Germinal center (tissue), 1 donor: ENCODE measurements at regions not wholly inside any gene's neighbourhood (a gene's known extent, or its start where the extent isn't known, plus 50 kb on each side); places are given as distances from the start of the nearest gene placed in this dataset.
"Not testable (repeated sequence)": the region's sequence is repeated elsewhere in the genome, so short reads cannot be mapped to it uniquely, and the experiment has no call there.

Source experiments
- DNase-seq: peaks from one replicate; pipeline ENCODE4 v3.0.0; 2012; ENCODE audit warnings: mixed read lengths, low spot score

- no peak for DNase-seq
These were observed 252.6 kb upstream of the ANKRD30A start for GRCh38 chr10:36872702-36873393.

DNA sequence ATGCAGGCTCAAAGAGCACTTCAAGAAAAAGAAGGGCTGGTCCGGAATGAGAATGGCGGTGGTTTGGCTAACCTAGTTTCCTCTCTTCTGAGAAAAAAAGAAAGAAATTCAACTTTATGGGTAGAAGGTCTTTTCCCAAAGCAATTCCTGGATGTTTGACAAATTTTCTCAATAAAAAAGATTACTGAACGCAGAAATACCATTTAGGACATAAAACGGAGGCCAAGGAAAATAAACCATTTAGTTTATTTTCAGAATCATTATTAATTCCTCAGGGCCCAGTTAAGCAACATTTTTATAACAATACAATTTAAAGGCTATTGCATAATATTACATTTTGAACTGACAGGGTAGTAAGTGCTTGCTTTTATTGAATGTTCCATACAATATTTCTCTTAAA, 284.6 kb upstream of the ANKRD30A start:
- DNase-seq: no peak

DNA sequence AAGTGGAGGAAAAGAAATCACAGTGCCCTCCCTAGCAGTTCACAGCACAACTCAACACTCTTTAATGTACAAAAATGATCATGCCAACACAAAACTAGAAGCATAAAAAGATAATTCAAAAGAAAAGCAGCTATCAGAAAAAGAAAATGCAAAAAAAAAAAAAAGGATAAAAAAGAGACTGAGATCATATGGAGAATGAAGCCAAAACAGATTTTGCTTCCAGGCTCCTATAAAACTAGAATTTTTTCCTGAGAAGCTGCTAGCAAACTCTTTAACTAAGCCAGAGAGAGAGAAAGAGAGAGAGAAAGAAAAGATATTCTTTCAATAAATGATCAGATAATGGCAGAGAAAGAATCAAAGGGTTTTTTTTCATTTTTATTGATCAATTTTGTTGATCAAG, 288.0 kb upstream of the ANKRD30A start:
- DNase-seq: no peak

DNA sequence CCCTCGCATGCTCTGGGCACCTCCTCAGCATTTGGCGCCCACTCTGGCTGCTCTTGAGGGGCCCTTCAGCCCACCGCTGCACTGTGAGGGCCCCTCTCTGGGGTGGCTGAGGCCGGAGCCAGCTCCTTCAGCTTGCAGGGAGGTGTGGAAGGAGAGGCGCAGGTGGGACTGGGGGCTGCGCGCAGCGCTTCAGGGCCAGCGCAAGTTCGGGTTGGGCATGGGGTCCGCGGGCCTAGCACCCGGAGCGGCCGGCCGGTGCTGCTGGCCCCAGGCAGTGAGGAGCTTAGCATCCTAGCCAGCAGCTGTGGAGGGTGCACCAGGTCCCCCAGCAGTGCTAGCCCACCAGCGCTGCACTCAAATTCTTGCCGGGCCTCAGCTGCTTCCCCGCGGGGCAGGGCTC, 305.6 kb upstream of the ANKRD30A start:
- no peak for DNase-seq

DNA sequence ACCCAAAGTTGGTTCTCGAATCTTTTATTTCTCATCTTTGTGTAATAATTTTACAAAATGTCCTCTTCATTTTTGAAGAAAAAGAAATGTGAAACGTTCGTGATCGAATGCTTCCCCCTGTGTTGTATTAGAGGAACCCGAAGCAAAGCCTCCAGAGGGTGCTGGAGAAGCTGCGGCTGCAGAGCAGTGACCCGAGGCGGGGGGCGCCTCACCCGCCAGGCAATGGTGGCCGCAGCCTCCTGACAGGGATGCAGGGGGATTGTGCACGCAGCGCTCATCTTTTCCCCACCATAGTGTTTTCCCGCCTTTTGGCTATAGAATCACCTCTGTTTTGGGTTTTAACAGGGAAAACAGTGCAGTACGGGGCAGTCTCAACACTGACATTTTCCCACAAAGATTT, 307.5 kb upstream of the ANKRD30A start:
- no peak for DNase-seq

GRCh38 chr10:36808625-36809362, 316.6 kb upstream of the ANKRD30A start:
- no peak for DNase-seq

DNA sequence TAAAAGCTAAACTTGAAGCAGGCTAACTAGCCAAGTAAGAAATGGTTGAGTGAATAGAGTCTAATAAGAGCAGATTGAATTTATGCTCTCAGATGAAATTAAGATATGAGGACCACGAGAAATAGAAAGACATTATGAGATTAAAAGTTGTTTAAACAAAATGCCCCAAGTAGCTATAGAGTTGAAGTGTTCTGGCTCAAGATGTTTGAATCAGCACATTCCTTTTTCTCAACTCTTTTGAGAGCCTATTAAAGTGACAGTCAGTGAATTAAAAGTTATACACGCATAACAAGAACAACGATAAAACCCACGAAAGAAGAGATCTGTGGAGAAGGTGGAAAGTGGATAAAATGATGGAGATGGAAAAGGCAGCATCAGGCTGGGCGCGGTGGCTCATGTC, 322.2 kb upstream of the ANKRD30A start:
- DNase-seq: no peak

DNA sequence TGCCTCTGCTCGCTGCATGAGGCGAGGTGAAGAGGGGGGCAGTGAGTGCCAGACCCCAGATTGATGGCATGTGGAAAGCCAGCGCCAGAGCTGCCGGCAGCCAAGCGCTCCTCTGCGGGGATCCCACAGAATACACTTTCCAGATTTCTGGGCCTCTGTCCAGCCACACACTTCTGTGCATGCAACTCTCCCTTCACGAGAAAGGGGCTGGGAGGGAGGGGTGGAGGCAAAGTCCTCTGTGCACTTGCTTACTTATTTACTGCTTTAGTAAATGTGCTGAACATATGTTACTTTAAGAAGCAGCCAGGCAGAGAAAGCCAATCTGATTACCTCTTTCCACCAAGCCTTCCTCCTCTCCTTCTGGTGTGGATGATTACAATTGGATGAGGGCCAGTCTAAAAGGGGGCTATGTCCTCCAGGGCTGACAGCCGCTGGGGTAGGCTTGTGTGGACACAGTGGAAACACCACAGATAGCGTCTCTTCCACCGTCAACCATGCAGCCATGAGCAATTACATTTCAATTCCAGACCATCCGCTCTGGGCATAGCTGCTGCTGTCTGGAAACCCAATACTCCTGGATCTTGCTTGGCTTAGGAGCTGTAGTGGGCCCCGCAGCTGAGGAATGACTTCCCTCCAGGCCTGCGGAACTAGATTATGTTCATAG, 322.8 kb upstream of the ANKRD30A start:
- no peak for DNase-seq

DNA sequence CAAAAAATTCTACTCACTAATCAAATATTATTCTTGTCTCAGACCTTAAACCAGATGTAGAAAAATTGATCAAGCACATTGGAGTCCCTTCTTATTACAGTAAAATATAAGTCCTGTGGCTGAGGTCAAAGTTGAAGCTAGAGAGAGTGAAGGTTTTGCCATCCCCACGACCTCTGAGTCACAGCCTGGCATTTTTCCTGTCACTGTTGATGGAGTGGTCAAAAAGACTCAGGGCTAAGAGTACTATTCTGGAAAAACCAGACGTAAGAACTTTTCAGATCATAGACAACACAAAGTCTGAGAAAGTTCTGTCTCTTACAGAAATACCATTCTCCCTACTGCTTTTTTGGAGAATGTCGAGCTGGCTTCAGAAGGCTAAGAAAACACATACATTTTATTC, 323.7 kb upstream of the ANKRD30A start:
- no peak for DNase-seq

DNA sequence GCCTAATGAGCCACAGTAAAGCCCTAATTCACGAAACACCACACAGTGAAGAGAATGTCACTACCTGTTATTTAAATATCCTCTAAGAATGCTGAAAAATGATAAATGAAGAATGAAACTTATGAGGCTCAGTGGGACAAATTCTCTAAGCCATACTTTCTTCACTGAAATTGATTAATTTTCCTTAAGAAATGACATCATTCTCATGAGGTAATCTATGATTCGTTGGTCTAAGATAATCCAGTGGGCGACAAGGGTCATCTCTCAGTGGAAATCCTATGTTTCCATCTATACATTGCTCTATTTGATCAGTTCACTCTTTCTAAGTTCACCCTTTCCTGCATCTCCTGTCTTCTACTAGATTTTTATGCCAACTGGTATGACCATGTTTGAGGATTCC, 330.4 kb upstream of the ANKRD30A start:
- no peak for DNase-seq

GRCh38 chr10:36789974-36790373, 335.4 kb upstream of the ANKRD30A start:
- no peak for DNase-seq

DNA sequence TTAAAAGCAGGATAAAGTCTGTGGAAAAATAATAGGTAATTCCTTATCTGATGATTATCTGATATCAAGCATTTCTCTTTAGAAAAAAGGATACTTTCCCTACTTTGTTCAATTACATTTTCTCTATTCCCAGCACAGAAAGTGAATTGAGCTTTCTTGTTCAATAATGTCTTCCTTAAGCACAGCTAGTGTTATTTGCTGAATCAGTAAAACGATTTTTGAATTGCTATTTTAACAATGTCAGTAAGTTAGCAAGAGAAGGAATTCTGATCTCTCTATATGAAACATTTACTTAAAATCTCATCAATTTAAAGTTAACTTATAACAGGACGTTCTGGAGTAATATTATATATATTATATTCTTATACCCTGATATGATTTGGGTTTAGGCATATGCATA, 337.2 kb upstream of the ANKRD30A start:
- DNase-seq: no peak

DNA sequence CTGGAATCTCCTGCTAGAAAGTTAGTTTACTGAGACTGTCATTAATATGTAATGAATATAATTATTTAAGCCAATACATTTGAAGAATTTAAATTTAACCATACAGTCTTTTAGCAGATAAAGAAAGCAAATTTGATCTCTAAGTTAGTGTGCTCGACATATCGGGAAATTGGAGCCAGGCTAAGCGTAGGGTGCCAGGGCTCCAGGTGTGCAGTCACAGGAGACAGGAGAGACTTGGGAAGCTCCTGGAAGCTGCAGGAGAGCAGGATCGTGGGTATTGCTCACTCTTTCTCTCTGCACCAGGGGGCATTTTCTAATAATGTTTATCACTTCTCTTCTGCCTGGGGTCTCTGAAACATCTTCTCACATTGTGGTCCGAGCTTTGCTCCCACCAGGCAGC, 342.0 kb upstream of the ANKRD30A start:
- DNase-seq: no peak

DNA sequence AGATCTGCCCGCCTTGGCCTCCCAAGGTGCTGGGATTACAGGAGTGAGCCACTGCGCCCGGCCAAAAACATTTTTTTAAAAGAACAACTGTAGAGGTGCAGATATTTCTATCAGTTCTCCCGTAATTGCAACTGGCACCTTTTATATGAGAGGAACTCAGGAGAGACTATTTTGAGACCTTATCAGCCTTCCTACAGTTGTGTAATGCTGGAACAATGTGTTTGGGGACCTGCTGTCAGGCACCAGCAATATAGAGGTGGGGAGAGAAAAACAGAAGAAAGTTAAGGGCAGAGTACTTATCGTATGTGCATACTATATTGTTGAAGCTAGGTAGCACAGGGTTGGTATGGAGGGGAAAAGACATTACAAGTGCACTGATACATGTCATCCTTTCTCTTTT, 343.8 kb upstream of the ANKRD30A start:
- no peak for DNase-seq

- DNase-seq: no peak
These were observed 345.2 kb upstream of the ANKRD30A start for GRCh38 chr10:36780158-36780557.

GRCh38 chr10:36779238-36779846, 346.1 kb upstream of the ANKRD30A start:
- DNase-seq: no peak

DNA sequence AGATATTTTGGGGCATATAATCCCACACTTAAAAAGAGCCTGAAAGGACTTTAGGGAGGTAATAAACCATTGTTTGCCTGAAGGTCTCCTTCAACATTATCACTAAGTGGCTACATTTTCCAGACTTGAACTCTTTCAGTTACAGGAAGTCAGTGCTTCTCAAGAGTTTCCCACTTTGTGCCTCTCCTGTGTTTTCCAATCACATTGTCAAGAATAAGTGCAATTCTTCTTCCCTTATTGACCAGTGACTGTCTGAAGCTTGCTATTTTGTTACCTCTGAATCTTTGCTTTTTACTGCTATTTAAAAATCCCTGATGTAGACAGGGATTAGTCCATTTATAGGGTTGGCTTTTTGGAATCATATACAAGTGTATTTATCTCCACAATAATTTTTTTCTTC, 346.7 kb upstream of the ANKRD30A start:
- no peak for DNase-seq

DNA sequence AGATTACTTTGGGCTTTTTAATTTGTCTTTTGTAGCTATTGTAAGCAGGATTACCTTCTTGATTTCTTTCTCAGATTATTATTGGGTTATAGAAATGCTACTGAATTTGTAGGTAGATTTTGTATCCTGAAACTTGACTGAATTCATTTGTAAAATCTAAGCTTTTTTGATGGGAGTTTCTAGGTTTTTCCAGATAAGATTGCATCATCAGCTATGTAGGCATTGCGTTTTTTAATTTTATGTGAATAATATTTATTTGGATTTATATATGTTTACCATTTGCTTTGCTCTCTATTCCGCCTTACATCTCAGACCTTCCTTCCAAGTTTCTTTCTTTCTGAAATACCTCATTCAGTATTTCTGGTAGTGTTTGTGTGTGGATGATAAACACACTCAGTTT, 351.7 kb upstream of the ANKRD30A start:
- DNase-seq: no peak

- no peak for DNase-seq
These were observed 353.7 kb upstream of the ANKRD30A start for GRCh38 chr10:36771725-36772124.

DNA sequence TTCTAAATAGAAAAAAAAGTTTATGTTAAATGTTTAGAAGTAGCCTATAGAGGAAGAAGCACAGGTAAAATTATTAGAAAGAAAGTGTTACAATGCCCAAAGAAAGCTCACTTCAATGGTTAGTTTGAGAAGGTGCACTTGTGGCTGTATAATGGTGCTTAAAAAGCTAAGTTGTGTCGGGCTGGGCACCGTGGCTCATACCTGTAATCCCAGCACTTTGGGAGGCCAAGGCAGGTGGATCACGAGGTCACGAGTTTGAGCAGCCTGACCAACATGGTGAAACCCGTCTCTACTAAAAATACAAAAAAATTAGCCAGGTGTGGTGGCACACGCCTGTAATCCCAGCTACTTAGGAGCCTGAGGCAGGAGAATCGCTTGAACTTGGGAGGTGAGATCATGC, 355.7 kb upstream of the ANKRD30A start:
- DNase-seq: not testable (repeated sequence)

DNA sequence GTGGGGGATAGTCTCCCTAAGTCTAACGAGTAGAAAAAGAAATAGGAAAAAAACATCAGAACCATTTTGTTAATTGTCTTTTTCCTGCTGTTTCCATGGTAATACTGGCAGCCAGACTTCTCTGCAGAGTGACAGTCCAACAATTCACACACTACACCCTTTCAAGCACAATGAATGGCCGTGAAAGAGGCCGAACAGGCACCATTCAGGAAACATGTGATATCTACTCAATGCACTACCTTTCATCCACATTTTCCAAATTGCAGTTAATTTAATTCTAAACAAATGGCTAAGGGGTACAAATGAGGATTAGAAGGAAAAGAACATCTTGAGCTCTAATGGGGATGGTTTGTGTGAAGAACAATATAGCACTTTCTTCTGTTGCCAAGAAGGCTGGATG, 358.5 kb upstream of the ANKRD30A start:
- DNase-seq: no peak

- no peak for DNase-seq
These were observed 359.0 kb upstream of the ANKRD30A start for GRCh38 chr10:36766415-36766810.
